ENCODE measurements at regions not wholly inside any gene's neighbourhood (a gene's known extent, or its start where the extent isn't known, plus 50 kb on each side); places are given as distances from the start of the nearest gene placed in this dataset.
A peak's percentile ranks its signal among the peaks of the same experiment; 100 is the strongest.
"Not testable (repeated sequence)": the region's sequence is repeated elsewhere in the genome, so short reads cannot be mapped to it uniquely, and the experiment has no call there.

- no peak for DNase-seq (ENCODE audit: low spot score)
These were observed 292.0 kb downstream of the FGFR2 start for GRCh38 chr10:121306159-121306673.

- no peak for DNase-seq (ENCODE audit: low spot score)
These were observed 290.7 kb downstream of the FGFR2 start for GRCh38 chr10:121307411-121307980.

DNA sequence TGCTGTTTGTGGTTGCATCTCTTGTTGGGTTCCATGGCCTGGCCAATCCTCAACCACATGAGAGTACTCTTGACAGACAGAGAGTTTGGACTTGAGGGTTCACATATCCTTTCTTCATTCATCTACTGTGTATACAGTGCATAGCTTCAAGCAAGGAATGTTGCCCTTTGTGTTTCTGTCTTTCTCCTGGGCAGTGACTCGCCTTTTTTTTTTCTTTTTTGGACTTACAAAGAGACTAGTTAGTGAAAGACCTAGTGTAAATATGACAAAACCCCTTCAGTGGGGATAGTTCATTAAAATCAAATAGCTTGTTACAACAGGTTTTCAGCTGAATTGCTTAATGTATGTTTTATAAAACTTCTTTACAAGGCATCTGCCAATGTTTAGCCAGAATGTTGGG is 290.2 kb downstream of the FGFR2 start:
- no peak for DNase-seq (ENCODE audit: low spot score)

GRCh38 chr10:121309164-121309563 is 289.1 kb downstream of the FGFR2 start:
- DNase-seq (ENCODE audit: low spot score), result no peak

DNA sequence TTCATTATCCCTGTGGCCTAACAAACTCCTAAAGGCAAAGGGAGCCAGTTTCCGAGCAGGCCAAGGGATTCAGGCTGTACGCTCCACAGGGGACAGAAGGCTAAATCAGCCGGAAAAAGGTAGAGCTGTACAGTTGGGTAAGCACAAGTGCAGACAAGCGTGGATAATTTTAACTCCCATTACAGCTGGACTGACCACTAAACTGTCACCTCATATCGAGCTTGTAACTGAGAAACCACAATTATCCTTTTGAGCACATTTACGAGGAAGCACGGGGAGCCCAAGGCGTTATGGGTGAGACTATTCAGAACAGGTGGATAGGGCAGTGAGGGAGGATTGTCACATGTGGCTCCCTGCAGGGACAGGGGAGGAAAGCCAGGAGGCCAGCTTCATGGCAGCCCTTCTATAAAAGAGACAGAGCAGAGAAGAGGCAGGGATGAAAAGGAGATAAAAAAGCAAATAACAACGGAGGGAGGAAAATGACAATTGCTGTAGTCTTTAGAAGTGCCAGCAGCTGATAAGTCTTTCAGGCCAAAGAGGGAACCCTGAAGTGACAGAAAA is 288.0 kb downstream of the FGFR2 start:
- no peak for DNase-seq (ENCODE audit: low spot score)

- no peak for DNase-seq (ENCODE audit: low spot score)
These were observed 286.3 kb downstream of the FGFR2 start for GRCh38 chr10:121311812-121312443.

- DNase-seq (ENCODE audit: low spot score), result no peak
These were observed 285.7 kb downstream of the FGFR2 start for GRCh38 chr10:121312587-121312986.

DNA sequence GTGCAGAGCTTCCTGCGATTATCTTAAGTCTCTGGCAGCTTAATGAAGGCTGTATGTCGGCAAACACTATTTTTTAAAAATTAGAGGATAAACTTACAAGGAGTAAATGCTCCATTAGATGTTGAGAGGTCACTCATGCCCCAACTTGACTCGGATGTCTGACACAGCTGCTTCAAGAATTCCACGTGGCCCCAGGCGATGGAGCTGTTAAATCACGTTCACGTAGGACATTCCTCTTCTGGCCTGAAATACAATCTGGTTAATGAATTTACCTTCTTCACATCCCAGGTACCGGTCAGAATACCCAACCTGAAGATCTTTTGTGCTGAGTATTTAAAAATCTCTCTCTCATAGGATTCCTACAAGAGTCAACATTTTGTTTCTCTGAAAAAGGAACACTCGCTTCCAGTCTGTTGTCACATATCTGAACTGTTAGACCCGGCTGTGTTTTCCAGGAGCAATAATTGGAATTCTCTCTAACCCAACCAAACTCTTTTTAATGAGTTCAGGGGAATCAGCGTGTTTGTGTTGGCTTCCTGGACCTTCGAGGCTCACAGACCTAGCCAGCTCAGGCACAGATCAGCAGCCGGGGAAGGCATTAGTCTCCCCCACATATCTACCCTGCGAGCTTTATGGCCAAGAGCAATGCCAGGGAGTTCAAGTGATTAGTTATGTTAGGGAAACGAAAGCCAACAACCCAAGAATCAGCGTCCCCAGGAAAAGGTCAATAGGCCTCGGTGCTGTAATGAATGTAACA is 284.9 kb downstream of the FGFR2 start:
- DNase-seq (ENCODE audit: low spot score), result no peak

GRCh38 chr10:121316432-121316831 is 281.8 kb downstream of the FGFR2 start:
- DNase-seq (ENCODE audit: low spot score), result no peak

GRCh38 chr10:121317374-121317773 is 280.9 kb downstream of the FGFR2 start:
- DNase-seq (ENCODE audit: low spot score), result no peak

- no peak for DNase-seq (ENCODE audit: low spot score)
These were observed 276.2 kb downstream of the FGFR2 start for GRCh38 chr10:121322046-121322445.

GRCh38 chr10:121322776-121323175 is 275.5 kb downstream of the FGFR2 start:
- DNase-seq (ENCODE audit: low spot score), result no peak

- no peak for DNase-seq (ENCODE audit: low spot score)
These were observed 274.8 kb downstream of the FGFR2 start for GRCh38 chr10:121323443-121323842.

- DNase-seq (ENCODE audit: low spot score), result peak; percentile 15
These were observed 273.5 kb downstream of the FGFR2 start for GRCh38 chr10:121324678-121325213.

DNA sequence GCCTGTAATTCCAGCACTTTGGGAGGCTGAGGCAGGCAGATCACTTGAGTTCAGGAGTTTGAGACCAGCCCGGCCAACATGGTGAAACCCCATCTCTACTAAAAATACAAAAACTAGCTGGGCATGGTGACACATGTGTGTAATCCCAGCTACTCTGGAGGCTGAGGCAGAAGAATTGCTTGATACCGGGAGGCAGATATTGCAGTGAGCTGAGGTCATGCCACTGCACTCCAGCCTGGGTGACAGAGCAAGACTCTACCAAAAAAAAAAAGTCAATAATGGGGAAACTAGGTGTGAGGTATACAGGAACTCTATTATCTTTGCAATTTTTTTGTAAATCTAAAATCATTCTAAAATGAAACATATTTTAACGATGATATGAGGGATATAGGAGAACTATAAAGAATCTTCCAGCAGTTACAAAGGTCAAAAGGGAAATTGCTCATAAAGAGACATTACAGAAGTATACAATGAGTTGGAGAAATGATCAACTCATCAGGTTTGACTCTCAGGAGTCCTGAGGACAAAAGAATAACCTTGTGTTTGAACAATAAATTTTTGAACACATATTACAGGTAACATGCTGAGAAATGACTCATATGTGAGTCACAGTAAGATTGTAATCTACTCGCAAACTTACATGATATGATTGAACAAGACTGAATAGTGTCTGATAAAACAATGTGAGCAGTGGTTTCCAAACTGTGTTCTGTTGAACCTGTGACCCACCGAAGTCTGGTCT is 272.6 kb downstream of the FGFR2 start:
- no peak for DNase-seq (ENCODE audit: low spot score)

- no peak for DNase-seq (ENCODE audit: low spot score)
These were observed 271.3 kb downstream of the FGFR2 start for GRCh38 chr10:121326905-121327304.

- DNase-seq (ENCODE audit: low spot score), result no peak
These were observed 270.5 kb downstream of the FGFR2 start for GRCh38 chr10:121327727-121328126.

- not testable (repeated sequence) for DNase-seq (ENCODE audit: low spot score)
These were observed 268.6 kb downstream of the FGFR2 start for GRCh38 chr10:121329631-121330030.

DNA sequence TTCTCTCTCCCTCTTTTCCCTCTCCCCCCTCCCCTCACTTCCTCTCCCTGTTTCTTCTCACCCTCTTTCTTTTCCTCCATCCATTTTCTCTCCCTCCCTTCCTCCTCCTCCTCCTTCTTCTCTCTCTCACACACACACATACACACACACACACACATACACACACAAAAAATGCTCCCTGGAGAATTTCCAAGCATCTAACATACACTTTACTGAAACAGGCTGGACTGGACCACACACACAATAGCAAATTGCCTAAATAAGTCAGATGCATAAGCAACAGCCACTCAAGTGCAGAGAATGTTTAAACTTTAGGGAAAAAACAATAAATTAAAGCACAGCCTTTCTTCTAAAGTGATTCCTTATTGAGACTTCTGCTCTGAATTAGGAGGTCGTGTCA is 267.7 kb downstream of the FGFR2 start:
- DNase-seq (ENCODE audit: low spot score), result no peak

- no peak for DNase-seq (ENCODE audit: low spot score)
These were observed 265.9 kb downstream of the FGFR2 start for GRCh38 chr10:121332353-121332752.

- DNase-seq (ENCODE audit: low spot score), result no peak
These were observed 265.1 kb downstream of the FGFR2 start for GRCh38 chr10:121332829-121333765.
